Esophagus muscularis mucosa (tissue), 4 donors: ENCODE measurements at regions not wholly inside any gene's neighbourhood (a gene's known extent, or its start where the extent isn't known, plus 50 kb on each side); places are given as distances from the start of the nearest gene placed in this dataset.

Experiments
- DNase-seq: peaks from one replicate; pipeline ENCODE4 v3.0.0-alpha.2; 2017; ENCODE audit errors: extremely low spot score
- H3K27ac ChIP-seq, 4 donors: fragments of 200-600 bp; sonication (generic); replicated peaks in 1 of 4; 1 replicate in 3 of 4; 2 replicates in 1 of 4; pipeline ENCODE4 v1.5.1; 2016 to 2019; ENCODE audit warnings: mild to moderate bottlenecking in 1 of 4
- H3K27me3 ChIP-seq, 4 donors: fragments of 200-600 bp; sonication (generic); one replicate each; pipeline versions ENCODE4 v1.5.1 to v1.6.0; 2016 to 2019
- H3K36me3 ChIP-seq, 4 donors: fragments of 200-600 bp; sonication (generic); one replicate each; pipeline ENCODE4 v1.5.1; 2016 to 2019
- H3K4me1 ChIP-seq, 4 donors: fragments of 200-600 bp; sonication (generic); one replicate each; pipeline ENCODE4 v1.5.1; 2016 to 2019
- H3K4me3 ChIP-seq, 4 donors: fragments of 200-600 bp; sonication (generic); 1 replicate in 2 of 4; 2 replicates in 2 of 4; pipeline ENCODE4 v1.5.1; 2016 to 2019; ENCODE audit warnings: mild to moderate bottlenecking in 4 of 4, moderate library complexity in 1 of 4
- H3K9me3 ChIP-seq, 4 donors: fragments of 200-600 bp; sonication (generic); 1 replicate in 3 of 4; 2 replicates in 1 of 4; pipeline ENCODE4 v1.5.1; 2016 to 2019
- EP300 ChIP-seq: sonication (generic); formaldehyde crosslinking; IDR thresholded peaks from one replicate; pipeline ENCODE4 v1.6.1; 2017; ENCODE audit warnings: antibody characterized with exemption
- POLR2A ChIP-seq: fragments of 450-650 bp; IDR thresholded peaks from one replicate; pipeline ENCODE4 v1.6.1; 2017; ENCODE audit warnings: antibody characterized with exemption, moderate library complexity, mild to moderate bottlenecking, low read depth
- POLR2AphosphoS5 ChIP-seq, 2 donors: sonication (generic); formaldehyde crosslinking; IDR thresholded peaks; one replicate each; pipeline ENCODE4 v1.6.1; 2017; ENCODE audit warnings: antibody characterized with exemption in 2 of 2
- WGBS: methylation state at CpG from one replicate; pipeline ENCODE4 v1.1.5; 2018; 5-methylcytosine and 5-hydroxymethylcytosine counted together
- intact Hi-C: fragments of 100-400 bp; cut with DNase I; formaldehyde crosslinking; loops from one replicate; pipeline ENCODE4 v1.15.1; 2023
- TF ChIP-seq, protein P1 (sequence below), 3 experiments: fragments of 200-600 bp in 2 of 3; fragments of 450-650 bp in 1 of 3; sonication (generic) in 2 of 3; IDR thresholded peaks; one replicate each; pipeline ENCODE4 v1.5.1; 2017 to 2019; ENCODE audit warnings: antibody characterized with exemption in 3 of 3, mild to moderate bottlenecking in 2 of 3, moderate library complexity in 1 of 3

GRCh38 chr1:67614511-67614934, 70.5 kb upstream of the GADD45A start:
- Histone ChIP-seq H3K36me3 (no peaks in the 10 kb centered on the region), H3K27ac (no peak overlapping the region), H3K9me3 (no peaks in the 10 kb centered on the region), H3K4me3 (no peak overlapping the region), H3K27me3 (no peaks in the 10 kb centered on the region), H3K4me1 (peaks cover 0 to 23% (median 20%) of the 10 kb centered on the region in 4 donors)
- TF ChIP-seq POLR2AphosphoS5 (IDR thresholded peaks at IDR 0.05) (no peak), POLR2A (no peak), EP300 (no peak)
- TF ChIP-seq, protein P1, sequence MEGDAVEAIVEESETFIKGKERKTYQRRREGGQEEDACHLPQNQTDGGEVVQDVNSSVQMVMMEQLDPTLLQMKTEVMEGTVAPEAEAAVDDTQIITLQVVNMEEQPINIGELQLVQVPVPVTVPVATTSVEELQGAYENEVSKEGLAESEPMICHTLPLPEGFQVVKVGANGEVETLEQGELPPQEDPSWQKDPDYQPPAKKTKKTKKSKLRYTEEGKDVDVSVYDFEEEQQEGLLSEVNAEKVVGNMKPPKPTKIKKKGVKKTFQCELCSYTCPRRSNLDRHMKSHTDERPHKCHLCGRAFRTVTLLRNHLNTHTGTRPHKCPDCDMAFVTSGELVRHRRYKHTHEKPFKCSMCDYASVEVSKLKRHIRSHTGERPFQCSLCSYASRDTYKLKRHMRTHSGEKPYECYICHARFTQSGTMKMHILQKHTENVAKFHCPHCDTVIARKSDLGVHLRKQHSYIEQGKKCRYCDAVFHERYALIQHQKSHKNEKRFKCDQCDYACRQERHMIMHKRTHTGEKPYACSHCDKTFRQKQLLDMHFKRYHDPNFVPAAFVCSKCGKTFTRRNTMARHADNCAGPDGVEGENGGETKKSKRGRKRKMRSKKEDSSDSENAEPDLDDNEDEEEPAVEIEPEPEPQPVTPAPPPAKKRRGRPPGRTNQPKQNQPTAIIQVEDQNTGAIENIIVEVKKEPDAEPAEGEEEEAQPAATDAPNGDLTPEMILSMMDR (IDR thresholded peaks at IDR 0.05): no peak
- intact Hi-C loops: no loop called here
- no peak for DNase-seq
- WGBS: 67% methylated on average over 3 of the region's 3 CpGs

GRCh38 chr1:67615886-67616285, 69.1 kb upstream of the GADD45A start:
- H3K4me1 ChIP-seq: peaks cover 0 to 25% (median 21%) of the 10 kb centered on the region in 4 donors
- TF ChIP-seq POLR2AphosphoS5 (IDR thresholded peaks at IDR 0.05) (no peak), EP300 (no peak), POLR2A (no peak)
- TF ChIP-seq, protein P1 (IDR thresholded peaks at IDR 0.05): no peak
- DNase-seq: no peak
- no peak overlapping the region for H3K27ac ChIP-seq
- intact Hi-C loops: no loop called here
- no peaks in the 10 kb centered on the region for H3K9me3 ChIP-seq
- no peak overlapping the region for H3K4me3 ChIP-seq
- WGBS: 100% methylated on average over 1 of the region's 1 CpG
- no peaks in the 10 kb centered on the region for H3K36me3 ChIP-seq
- no peaks in the 10 kb centered on the region for H3K27me3 ChIP-seq

- intact Hi-C loops: no loop called here
- peaks cover 0 to 25% (median 21%) of the 10 kb centered on the region in 4 donors for H3K4me1 ChIP-seq
- H3K27ac ChIP-seq: no peak overlapping the region
Measured at GRCh38 chr1:67616394-67616985, 68.5 kb upstream of the GADD45A start.

DNA sequence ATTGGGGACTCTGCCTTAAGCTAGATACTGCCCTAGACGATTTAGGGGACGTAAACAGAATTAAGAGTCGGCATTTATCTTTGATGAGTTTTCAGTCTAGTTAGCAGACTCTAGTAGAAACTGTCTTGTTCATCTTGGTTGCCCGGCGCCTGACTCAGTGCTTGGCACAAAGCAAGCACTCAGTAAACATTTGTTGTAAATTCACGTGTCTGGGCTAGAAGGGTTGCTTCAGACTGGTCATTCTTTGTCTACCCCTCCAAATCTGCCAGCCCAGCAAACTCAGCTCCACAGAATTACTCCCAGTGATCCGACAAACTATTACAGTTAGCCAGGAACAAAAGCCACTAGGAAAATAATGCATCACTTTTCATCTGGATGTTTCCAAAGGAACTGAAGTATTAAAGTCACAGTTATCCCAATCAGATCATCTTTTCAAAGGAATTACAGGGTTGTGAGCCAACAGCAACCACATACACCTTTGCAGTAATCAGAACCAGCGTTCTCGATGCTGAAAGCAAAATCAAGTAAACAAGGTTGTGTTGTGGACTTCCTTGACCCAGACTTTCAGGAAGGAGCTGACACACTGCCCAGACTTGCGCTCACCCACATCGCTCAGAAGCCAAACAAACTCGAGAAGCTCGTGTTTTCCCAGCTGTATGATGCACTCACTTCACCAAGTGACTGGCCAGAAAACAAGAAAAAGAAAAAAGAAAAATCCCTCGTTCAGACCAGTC, 66.5 kb upstream of the GADD45A start:
- intact Hi-C loops: no loop called here
- DNase-seq: peak; percentile 92
- Histone ChIP-seq H3K27ac (peak overlapping the region; percentile 44 to 73 (median 58)), H3K9me3 (no peaks in the 10 kb centered on the region), H3K4me3 (peak overlapping the region in 3 of 4 donors; percentile 2 to 22 (median 4)), H3K27me3 (no peaks in the 10 kb centered on the region), H3K36me3 (no peaks in the 10 kb centered on the region), H3K4me1 (peaks cover 0 to 19% (median 15%) of the 10 kb centered on the region in 4 donors)
- WGBS: 56% methylated on average over 14 of the region's 14 CpGs
- TF ChIP-seq EP300 (peak; percentile 26), POLR2A (no peak), POLR2AphosphoS5 (IDR thresholded peaks at IDR 0.05) (peak; percentile 17 to 54)
- TF ChIP-seq, protein P1 (IDR thresholded peaks at IDR 0.05): no peak

More at GRCh38 chr1:67616394-67616985, 68.5 kb upstream of the GADD45A start:
- H3K4me3 ChIP-seq: no peak overlapping the region
- H3K36me3 ChIP-seq: no peaks in the 10 kb centered on the region
- H3K9me3 ChIP-seq: no peaks in the 10 kb centered on the region
- H3K27me3 ChIP-seq: no peaks in the 10 kb centered on the region
- no peak for TF ChIP-seq POLR2AphosphoS5 (IDR thresholded peaks at IDR 0.05)
- TF ChIP-seq POLR2A: no peak
- TF ChIP-seq, protein P1 (IDR thresholded peaks at IDR 0.05): no peak
- TF ChIP-seq EP300: no peak
- DNase-seq: no peak
- WGBS: 93% methylated on average over 2 of the region's 2 CpGs
